Colonic mucosa (tissue), 4 donors: ENCODE measurements at regions not wholly inside any gene's neighbourhood (a gene's known extent, or its start where the extent isn't known, plus 50 kb on each side); places are given as distances from the start of the nearest gene placed in this dataset.

Source experiments
- DNase-seq: peaks from one replicate; pipeline ENCODE4 v3.0.0-alpha.2; 2020
- H3K27ac ChIP-seq: fragments of 200-600 bp; one replicate; pipeline ENCODE4 v1.8.0; 2021
- H3K27me3 ChIP-seq: fragments of 200-600 bp; one replicate; pipeline ENCODE4 v1.8.0; 2021
- H3K36me3 ChIP-seq: fragments of 200-600 bp; one replicate; pipeline ENCODE4 v1.8.0; 2021
- H3K4me1 ChIP-seq: fragments of 200-600 bp; one replicate; pipeline ENCODE4 v1.8.0; 2021; ENCODE audit warnings: mild to moderate bottlenecking
- H3K4me3 ChIP-seq: fragments of 200-600 bp; one replicate; pipeline ENCODE4 v1.8.0; 2021
- H3K9ac ChIP-seq, 2 donors: one replicate each; pipeline ENCODE4 v1.7.0; 2013; ENCODE audit warnings: control low read depth in 2 of 2, low read depth in 2 of 2, low read length in 2 of 2
- H3K9me3 ChIP-seq: fragments of 200-600 bp; one replicate; pipeline ENCODE4 v1.8.0; 2021
- CTCF ChIP-seq: fragments of 200-600 bp; IDR thresholded peaks from one replicate; pipeline ENCODE4 v1.8.0; 2022; ENCODE audit warnings: antibody characterized with exemption, mild to moderate bottlenecking
- intact Hi-C: fragments of 100-400 bp; cut with DNase I; formaldehyde crosslinking; loops from one replicate; pipeline ENCODE4 v1.14.1; 2022
- donor health status: healthy.
- donor health status: DM: no; HTN: no; CAD: no.
- donor health status: DM: no; HTN: no; CAD: no.

- H3K9ac ChIP-seq = no peak overlapping the region
- no peaks in the 10 kb centered on the region for H3K27me3 ChIP-seq
- no peaks in the 10 kb centered on the region for H3K9me3 ChIP-seq
- intact Hi-C loops = no loop called here
- no peak overlapping the region for H3K27ac ChIP-seq
- no peaks in the 10 kb centered on the region for H3K4me1 ChIP-seq
- H3K4me3 ChIP-seq = no peak overlapping the region
- TF ChIP-seq CTCF = no peak
- DNase-seq = no peak
- no peaks in the 10 kb centered on the region for H3K36me3 ChIP-seq
Observed at GRCh38 chr16:51306886-51307595, 156.0 kb upstream of the SALL1 start.

GRCh38 chr16:51306116-51306515, 155.0 kb upstream of the SALL1 start:
- Histone ChIP-seq H3K27me3 (no peaks in the 10 kb centered on the region), H3K4me3 (no peak overlapping the region), H3K27ac (no peak overlapping the region), H3K9ac (no peak overlapping the region), H3K9me3 (no peaks in the 10 kb centered on the region), H3K36me3 (no peaks in the 10 kb centered on the region), H3K4me1 (no peaks in the 10 kb centered on the region)
- TF ChIP-seq CTCF = no peak
- DNase-seq = no peak
- intact Hi-C loops = no loop called here

GRCh38 chr16:51305337-51305736, 154.3 kb upstream of the SALL1 start:
- Histone ChIP-seq H3K27me3 (no peaks in the 10 kb centered on the region), H3K27ac (no peak overlapping the region), H3K4me3 (no peak overlapping the region), H3K36me3 (no peaks in the 10 kb centered on the region), H3K9ac (no peak overlapping the region), H3K4me1 (no peaks in the 10 kb centered on the region), H3K9me3 (no peaks in the 10 kb centered on the region)
- intact Hi-C loops = no loop called here
- DNase-seq = no peak
- no peak for TF ChIP-seq CTCF

GRCh38 chr16:51302042-51302441, 151.0 kb upstream of the SALL1 start:
- H3K36me3 ChIP-seq = no peaks in the 10 kb centered on the region
- H3K4me3 ChIP-seq = no peak overlapping the region
- intact Hi-C loops = no loop called here
- TF ChIP-seq CTCF = no peak
- no peaks in the 10 kb centered on the region for H3K27me3 ChIP-seq
- no peaks in the 10 kb centered on the region for H3K9me3 ChIP-seq
- no peak overlapping the region for H3K9ac ChIP-seq
- no peak for DNase-seq
- H3K4me1 ChIP-seq = no peaks in the 10 kb centered on the region
- H3K27ac ChIP-seq = no peak overlapping the region

GRCh38 chr16:51298800-51299199, 147.7 kb upstream of the SALL1 start:
- H3K36me3 ChIP-seq = no peaks in the 10 kb centered on the region
- H3K9me3 ChIP-seq = no peaks in the 10 kb centered on the region
- intact Hi-C loops = no loop called here
- no peak overlapping the region for H3K9ac ChIP-seq
- DNase-seq = no peak
- no peak overlapping the region for H3K27ac ChIP-seq
- no peak overlapping the region for H3K4me3 ChIP-seq
- no peaks in the 10 kb centered on the region for H3K27me3 ChIP-seq
- no peak for TF ChIP-seq CTCF
- H3K4me1 ChIP-seq = no peaks in the 10 kb centered on the region
